ENCODE measurements at regions not wholly inside any gene's neighbourhood (a gene's known extent, or its start where the extent isn't known, plus 50 kb on each side); places are given as distances from the start of the nearest gene placed in this dataset.
"Not testable (repeated sequence)": the region's sequence is repeated elsewhere in the genome, so short reads cannot be mapped to it uniquely, and the experiment has no call there.

- no peak for TF ChIP-seq CTCF (IDR thresholded peaks at IDR 0.05; ENCODE audit: control extremely low read depth in 1 of 3, insufficient read depth in 1 of 3, low read depth in 1 of 3, low read length in 3 of 3)
- no peak for TF ChIP-seq SIN3A (conservative IDR thresholded peaks at IDR 0.05 in 1 of 2, IDR thresholded peaks at IDR 0.05 in 1 of 2; ENCODE audit: low read depth in 1 of 2, low read length in 2 of 2)
- no peak for TF ChIP-seq TCF12 (IDR thresholded peaks at IDR 0.05; ENCODE audit: low read depth, low read length)
- TF ChIP-seq BCL11A (IDR thresholded peaks at IDR 0.05; ENCODE audit: low read depth in 2 of 2, low read length in 2 of 2), result no peak
- TF ChIP-seq ZNF274 (IDR thresholded peaks at IDR 0.05; ENCODE audit: borderline replicate concordance, extremely low read depth, low read length), result no peak
- TF ChIP-seq SUZ12 (IDR thresholded peaks at IDR 0.05; ENCODE audit: low read length), result no peak
- TF ChIP-seq E2F6 (IDR thresholded peaks at IDR 0.05), result no peak
- TF ChIP-seq KDM5A (IDR thresholded peaks at IDR 0.05; ENCODE audit: low read length), result no peak
- no peak for TF ChIP-seq CHD2 (IDR thresholded peaks at IDR 0.05; ENCODE audit: low read length)
Measured at GRCh38 chr6:68211242-68211795, 423.8 kb upstream of the ADGRB3 start (continued).

GRCh38 chr6:68207612-68208011 is 427.5 kb upstream of the ADGRB3 start:
- H2AK5ac ChIP-seq (ENCODE audit: low read depth, low read length); H2BK120ac ChIP-seq (replicated peaks; ENCODE audit: low read depth, low read length); POLR2A ChIA-PET (ENCODE audit: partially characterized antibody); FAIRE-seq; H3K4ac ChIP-seq (replicated peaks; ENCODE audit: insufficient read length, low read depth, low read length); H4K5ac ChIP-seq (ENCODE audit: insufficient read length, low read depth, low read length); H4K8ac ChIP-seq (ENCODE audit: extremely low read depth, insufficient read depth, low read length); H3K79me2 ChIP-seq (ENCODE audit: control insufficient read depth in 1 of 2, insufficient read depth in 2 of 2, low read length in 2 of 2); H3K79me1 ChIP-seq (ENCODE audit: low read depth, low read length); H3K56ac ChIP-seq (replicated peaks; ENCODE audit: insufficient read length, low read depth, low read length); H3K9me3 ChIP-seq (ENCODE audit: insufficient read depth in 2 of 2, low read depth in 1 of 2, low read length in 1 of 2); DNase-seq (ENCODE audit: low read depth in 1 of 2, low spot score in 2 of 2); H3K27me3 ChIP-seq (replicated peaks in 1 of 4; ENCODE audit: control insufficient read depth in 3 of 4, extremely low read depth in 1 of 4, insufficient read depth in 3 of 4, low read length in 3 of 4); H2BK15ac ChIP-seq (ENCODE audit: low read length); H3K14ac ChIP-seq (ENCODE audit: insufficient read length); H3K4me3 ChIP-seq (ENCODE audit: extremely low read depth in 1 of 4, insufficient read depth in 2 of 4, low read depth in 3 of 4, low read length in 4 of 4); H2AFZ ChIP-seq (ENCODE audit: low read length); H2BK5ac ChIP-seq (ENCODE audit: low read depth, low read length); H3K4me1 ChIP-seq (replicated peaks in 1 of 4; ENCODE audit: control insufficient read depth in 3 of 4, insufficient read depth in 4 of 4, low read length in 3 of 4); H3K23me2 ChIP-seq (ENCODE audit: low read depth, low read length); H3K9ac ChIP-seq (replicated peaks in 1 of 4; ENCODE audit: extremely low read depth in 1 of 4, low read depth in 3 of 4, low read length in 3 of 4); H3K23ac ChIP-seq (ENCODE audit: insufficient read length); H3K36me3 ChIP-seq (ENCODE audit: control insufficient read depth in 2 of 4, insufficient read depth in 4 of 4, low read length in 3 of 4); H2BK12ac ChIP-seq (ENCODE audit: low read depth, low read length); H3K18ac ChIP-seq (ENCODE audit: extremely low read depth, low read length); H4K20me1 ChIP-seq (replicated peaks in 1 of 2; ENCODE audit: control insufficient read depth in 1 of 2, insufficient read depth in 2 of 2, low read length in 2 of 2); H3K27ac ChIP-seq (ENCODE audit: low read depth, low read length); H4K91ac ChIP-seq (replicated peaks; ENCODE audit: insufficient read length, low read length); H3K4me2 ChIP-seq (ENCODE audit: insufficient read depth in 1 of 2, low read depth in 2 of 2, low read length in 2 of 2); H2BK20ac ChIP-seq (ENCODE audit: low read length): not testable (repeated sequence)
- CTCF ChIA-PET (ENCODE audit: partially characterized antibody), result interaction anchor here (1.4 kb wide), 1 partner anchor 9 kb away, joined by 3 read pairs; no protein-coding TSS in a partner anchor

Measured in H1 (cell line).